ENCODE measurements at regions not wholly inside any gene's neighbourhood (a gene's known extent, or its start where the extent isn't known, plus 50 kb on each side); places are given as distances from the start of the nearest gene placed in this dataset.

GRCh38 chr7:68449816-68450215, 1148.5 kb upstream of the AUTS2 start:
- TF ChIP-seq CTCF (IDR thresholded peaks at IDR 0.05; ENCODE audit: borderline replicate concordance, extremely low read depth, low read length, poor library complexity, severe bottlenecking) (no peak), EZH2 (IDR thresholded peaks at IDR 0.05; ENCODE audit: borderline replicate concordance, low read depth, low read length, severe bottlenecking) (no peak)

All from DND-41 (cell line).